GM19351 (cell line): ENCODE measurements at regions not wholly inside any gene's neighbourhood (a gene's known extent, or its start where the extent isn't known, plus 50 kb on each side); places are given as distances from the start of the nearest gene placed in this dataset.
"Not testable (repeated sequence)": the region's sequence is repeated elsewhere in the genome, so short reads cannot be mapped to it uniquely, and the experiment has no call there.

Source experiments
- ATAC-seq: cut with Tn5 transposase; IDR thresholded peaks from one replicate; pipeline ENCODE4 v1.9.1; 2021; ENCODE audit warnings: mild to moderate bottlenecking, moderate library complexity; ENCODE audit not compliant: unreplicated experiment

DNA sequence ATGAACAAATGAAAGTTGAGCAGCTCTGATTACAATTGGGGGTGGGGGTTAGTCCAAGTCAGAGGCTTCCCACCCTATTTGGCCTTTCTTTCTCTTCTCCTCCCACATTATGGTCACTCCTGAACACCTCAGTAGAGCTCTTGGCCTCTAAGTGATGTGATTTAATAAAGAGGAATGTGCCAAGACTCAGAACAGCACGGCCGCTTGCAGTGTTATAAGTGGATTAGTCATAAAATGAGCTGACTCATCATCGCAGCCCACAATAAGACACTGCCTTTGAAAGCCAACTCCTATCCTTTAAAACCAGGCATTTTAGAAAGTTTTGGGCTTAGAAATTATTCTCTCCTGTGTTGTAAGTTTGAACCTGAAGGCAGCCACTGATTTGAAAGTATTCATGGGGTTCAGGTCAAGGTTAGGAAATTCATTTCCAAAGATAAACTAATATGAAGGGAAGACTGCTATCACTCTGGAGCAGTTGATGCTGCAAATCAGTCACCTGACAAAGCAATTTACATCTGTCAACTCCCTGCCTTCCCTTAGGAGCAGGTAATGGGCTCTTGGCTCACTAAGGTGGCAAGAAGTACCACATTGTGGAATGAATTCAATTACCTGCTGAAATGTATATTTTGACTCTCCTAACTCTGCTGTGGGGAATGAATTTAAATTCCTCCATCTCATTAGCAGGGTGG, 283.6 kb upstream of the NMUR2 start:
- no peak for ATAC-seq

DNA sequence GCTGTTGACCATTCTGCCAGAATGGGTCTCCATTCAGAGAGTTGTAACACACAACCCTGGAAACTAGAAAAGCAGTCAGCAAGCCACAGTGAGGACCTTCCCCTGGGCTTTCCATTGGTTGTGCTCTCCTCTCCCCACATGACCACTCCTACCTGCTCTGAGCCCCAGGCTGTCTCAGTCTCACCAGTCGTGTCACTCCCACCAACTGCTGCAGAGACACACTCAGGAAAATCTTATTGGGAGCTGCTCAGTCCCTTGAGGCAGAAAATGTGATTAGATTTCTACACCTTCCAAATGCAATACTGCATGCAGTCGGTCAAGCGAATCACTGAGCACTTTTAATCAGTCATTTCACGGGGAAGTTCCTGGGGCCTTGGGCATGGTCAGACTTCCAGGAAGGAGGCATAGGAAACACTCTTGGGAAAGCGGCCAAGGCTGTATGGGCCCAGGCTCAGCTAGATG, 284.2 kb upstream of the NMUR2 start:
- no peak for ATAC-seq

DNA sequence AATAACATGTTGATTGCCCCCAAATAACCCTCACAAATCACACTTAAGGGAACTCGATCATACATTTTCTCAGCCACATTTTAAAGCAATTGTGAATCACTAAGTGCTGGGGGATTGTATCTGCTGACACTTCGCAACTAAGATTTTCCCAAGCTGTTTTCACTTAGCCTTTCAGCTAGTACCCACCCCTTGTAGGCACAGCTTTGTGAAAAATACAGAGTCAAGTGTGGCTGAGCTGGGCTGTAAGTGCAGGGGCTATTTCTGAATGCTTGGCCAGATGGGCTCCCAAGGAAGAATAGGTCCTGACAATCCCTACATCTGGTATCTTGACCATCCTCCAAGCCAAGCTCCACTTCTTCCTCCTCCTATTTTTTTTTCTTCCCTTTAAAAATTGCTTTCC, 289.2 kb upstream of the NMUR2 start:
- ATAC-seq, result no peak

DNA sequence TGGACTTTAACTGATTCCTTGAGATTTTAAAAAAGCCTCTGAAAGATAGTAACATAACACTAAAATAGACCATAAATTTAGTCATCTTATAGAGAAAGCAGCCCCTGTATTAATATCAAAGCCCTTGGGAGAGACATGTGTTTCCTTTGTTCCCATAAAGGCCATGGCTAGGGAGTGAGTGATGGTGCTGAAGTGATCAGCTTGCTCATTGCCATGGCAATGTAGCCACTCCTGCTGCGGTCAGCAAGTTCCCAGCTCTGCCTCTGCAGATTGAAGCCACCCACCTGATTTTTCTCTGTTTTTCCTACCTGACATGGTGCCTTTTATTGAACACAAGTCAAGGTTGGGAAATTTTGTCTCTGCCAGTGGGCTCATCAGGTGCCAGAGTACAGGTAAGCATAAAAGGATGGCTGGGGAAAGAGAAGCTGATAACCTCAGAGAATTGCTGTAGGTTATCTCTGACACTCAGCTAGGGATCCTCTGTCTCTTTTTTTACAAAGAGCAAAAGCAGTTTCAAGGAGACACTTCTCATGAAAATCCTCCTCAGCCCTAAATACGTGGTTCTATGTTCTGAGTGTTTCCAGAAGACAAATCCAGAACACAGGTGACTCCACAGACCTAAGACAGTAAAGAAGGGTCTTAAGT, 296.3 kb upstream of the NMUR2 start:
- ATAC-seq, result no peak

DNA sequence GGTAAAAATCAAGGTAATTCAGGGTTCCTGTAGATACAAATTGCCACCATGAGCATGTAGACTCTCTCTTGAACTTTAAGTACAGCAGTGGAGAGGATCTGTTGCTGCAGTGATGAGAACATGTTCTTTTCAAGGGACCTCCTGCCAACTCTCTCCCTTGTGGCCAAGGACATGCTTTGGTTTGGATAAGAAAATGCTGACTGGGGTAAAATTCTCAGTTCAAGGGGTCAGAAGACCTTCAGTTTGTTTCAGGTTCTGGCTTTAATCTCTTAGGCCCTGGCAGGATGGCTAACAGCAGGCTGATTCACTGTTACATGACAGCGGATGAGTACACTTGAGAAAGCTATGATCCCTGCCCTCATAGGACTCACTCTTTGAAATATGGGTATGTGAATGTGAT, 299.2 kb upstream of the NMUR2 start:
- no peak for ATAC-seq

DNA sequence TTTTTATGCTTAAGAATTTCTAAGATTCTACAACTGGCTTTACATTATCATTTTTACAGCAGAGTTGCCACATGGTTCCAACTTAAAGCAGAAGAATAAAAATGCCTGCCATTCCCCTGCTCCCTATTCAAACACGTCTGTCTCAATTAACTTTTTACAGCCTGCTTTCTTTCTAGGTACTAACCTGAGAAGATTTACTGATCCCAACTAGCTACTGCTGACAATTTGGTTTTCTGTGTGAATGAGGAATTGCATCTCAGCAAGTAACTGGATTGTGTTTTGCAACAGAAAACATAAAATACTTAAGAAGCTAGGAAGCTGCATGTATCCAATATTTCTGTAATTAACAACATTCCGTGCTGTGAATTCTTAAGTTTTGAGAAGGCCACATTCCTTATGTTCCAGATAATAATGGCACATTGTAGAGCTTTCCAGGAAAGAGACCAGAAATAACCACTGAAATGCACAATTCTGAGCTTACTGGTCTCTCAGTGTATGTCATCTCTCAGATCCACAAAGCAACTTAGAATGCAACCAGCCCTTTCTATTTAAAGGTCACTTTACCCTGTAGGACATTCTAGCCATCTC, 306.8 kb upstream of the NMUR2 start:
- no peak for ATAC-seq

DNA sequence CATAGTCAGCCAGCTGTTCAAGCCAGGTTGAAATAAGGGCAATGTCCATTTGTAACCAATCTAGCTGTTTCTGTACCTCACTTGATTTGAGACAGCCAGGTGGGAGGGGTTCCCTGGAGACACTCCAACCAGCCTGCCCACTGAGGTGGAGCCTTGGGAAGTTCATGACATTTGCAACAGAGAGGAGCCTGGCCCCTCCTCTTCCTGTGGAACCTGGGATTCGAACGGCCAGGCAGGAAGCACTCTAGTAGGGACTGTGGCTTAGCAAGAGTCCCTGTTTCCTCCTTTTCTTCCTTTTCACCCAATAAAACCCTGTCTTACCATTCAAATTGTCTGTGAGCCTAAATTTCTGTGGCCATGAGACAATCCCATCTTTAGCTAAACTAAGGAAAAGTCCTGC, 312.3 kb upstream of the NMUR2 start:
- no peak for ATAC-seq

DNA sequence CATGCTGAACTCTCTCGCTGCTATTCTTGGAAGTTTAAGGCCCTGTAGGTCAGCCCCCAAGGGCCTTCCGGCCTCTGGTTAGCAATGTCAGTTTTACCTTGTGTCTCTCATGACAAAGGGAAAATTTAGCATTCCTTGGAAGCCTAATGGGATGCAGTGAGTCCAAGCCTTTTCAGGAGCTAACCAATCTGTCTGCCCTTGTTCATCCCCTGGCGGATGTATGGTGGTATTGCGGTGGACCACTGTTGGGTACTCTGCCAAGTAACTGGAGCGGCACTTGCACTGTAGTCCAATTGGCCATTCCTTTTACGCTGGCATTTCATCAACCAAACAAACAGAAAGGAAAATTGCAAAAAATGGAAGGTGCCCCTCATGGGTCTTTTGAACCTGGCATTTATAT, 318.4 kb upstream of the NMUR2 start:
- no peak for ATAC-seq

DNA sequence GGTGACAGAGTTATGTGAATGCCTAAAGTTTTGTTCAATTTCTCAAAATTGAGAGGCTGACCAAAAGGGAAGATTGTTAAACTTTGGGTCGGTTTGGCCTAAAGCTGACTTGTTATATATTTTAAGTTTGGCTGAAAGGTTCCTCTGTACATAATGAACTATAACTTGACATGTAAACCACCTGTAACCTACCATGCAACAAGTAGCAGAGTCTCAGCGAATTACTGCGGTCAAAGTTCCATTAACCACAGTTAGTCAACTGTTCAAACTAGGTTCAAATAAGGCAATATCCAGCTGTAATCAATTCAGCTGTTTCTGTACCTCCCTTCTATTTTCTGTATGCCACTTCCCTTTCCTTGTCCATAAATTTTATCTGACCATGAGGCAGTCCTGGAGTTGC, 325.1 kb upstream of the NMUR2 start:
- no peak for ATAC-seq

DNA sequence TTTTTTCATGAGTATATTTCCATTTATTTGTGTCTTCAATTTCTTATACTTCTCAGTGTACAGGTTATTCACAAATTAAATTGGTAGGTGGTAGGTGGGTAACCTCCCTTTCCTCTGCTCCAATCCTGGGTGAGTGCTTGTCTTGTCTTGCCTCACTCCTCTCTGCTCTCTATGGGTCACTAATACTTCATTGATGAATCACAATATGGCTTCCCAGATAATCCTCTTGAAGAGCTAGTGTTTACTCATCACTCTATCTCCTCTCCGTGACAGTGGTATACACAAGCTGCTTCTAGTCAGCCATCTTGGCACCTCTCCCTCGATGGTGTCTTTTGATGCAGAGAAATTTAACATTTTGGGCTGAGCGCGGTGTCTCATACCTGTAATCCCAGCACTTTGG, 331.8 kb upstream of the NMUR2 start:
- ATAC-seq, result no peak

DNA sequence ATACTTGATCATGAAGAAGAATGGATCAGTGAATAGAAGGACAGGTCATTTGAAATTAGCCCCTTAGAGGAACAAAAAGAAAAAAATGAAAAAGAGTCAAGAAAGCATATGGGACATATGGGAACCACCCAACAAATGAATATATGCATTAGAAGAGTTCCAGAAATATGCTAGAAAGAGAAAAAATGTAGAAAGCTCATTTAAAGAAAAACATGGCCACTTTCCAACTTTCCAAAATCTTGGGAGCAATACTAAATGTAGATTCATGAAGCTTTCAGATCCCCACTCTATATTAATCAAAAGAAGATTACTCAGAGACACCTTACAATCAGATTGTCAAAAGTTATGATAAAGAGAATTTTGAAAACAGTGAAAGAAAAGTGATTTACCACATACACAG, 334.8 kb upstream of the NMUR2 start:
- ATAC-seq, result no peak

DNA sequence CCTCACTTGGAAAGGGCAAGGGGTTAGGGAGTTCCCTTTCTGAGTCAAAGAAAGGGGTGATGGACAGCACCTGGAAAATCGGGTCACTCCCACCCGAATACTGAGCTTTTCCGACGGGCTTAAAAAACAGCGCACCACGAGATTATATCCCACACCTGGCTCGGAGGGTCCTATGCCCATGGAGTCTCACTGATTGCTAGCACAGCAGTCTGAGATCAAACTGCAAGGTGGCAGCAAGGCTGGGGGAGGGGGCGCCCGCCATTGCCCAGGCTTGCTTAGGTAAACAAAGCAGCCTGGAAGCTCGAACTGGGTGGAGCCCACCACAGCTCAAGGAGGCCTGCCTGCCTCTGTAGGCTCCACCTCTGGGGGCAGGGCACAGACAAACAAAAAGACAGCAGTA, 336.0 kb upstream of the NMUR2 start:
- not testable (repeated sequence) for ATAC-seq

DNA sequence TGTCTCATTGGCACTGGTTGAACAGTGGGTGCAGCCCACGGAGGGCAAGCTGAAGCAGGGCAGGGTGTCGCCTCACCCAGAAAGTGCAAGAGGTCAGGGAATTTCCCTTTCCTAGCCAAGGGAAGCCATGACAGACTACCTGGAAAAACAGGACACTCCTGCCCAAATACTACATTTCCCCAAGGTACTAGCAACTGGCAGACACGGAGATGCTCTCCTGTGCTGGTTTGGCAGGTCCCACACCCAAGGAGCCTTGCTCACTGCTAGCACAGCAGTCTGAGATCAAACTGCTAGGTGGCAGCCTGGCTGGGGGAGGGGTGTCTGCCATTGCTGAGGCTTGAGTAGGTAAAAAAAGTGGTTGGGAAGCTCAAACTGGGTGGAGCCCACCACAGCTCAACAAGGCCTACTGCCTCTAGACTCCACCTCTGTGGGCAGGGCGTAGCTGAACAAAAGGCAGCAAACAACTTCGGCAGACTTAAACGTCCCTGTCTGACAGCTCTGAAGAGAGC, 382.7 kb upstream of the NMUR2 start:
- not testable (repeated sequence) for ATAC-seq

DNA sequence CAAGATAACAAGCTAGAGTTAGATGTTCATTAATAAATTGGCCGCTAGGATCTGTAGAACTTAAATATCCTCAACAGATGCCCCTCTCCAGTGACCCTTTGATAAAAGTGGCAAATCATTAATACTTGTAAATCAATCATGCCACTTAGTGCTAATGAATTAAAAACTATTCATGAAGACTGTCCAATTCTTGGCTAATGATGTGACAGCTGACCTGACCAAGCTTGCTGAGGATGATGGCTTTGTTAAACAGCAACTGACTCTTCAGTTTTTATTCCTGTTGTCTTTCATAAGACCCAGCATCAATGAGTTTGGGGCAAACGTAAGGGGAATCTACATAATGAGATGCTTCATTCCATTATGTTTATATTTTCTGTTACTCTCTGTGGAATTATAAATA, 396.8 kb upstream of the NMUR2 start:
- no peak for ATAC-seq

DNA sequence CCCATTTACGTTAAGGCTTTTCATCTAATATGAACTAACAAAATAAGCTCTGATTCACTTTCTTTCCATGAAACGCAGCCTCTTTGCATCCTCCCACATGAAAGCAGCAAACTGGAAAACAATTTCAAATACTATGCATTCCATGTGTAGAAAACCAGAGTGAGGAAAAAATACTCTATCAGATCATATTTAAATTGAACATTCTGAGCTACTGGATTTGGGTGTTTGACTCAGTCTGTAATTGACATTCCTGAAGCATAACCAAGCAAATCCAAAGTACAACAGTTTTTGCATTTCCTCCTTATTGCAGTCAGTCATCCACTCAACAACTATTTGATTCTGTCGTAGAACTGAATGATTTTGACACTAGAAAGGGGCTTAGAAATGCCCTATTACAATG, 399.1 kb upstream of the NMUR2 start:
- ATAC-seq, result no peak

DNA sequence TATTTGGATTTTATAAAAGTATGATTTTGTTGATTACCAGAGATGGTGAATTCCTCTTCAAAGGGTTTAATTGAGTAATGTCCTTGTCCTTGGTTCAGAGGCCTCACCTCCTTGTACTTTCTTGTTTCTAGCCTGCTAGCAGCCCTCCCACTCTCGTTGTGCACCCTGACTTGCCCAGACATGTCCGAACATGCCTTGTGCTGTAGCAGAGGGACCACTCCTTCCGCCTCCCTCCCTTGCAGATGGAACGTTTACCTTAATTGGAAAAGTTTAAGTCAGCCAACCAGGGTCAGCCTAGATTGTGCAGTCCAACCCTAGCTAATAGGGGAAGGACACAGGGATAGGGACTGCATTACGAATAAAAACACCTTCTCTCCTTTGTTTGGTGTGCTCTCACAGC, 406.9 kb upstream of the NMUR2 start:
- no peak for ATAC-seq

DNA sequence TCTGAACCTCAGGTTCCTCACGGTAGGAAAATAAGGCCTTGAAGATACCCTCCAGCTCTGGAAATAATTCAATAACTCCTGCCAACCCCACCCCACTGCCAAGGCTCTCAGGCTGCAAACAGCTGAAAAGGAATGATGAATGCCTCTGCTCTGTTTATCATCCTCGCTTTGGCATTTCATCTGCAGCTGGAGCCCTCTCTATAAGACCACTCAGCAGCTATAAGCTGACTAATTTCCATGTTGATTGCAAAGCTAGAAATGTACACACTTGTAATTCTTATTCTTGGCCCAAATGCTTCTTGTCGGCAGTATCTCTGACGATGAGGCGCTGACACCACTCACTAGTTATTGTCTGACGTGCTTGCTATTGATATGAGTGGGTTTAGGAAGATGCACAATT, 408.4 kb upstream of the NMUR2 start:
- no peak for ATAC-seq

DNA sequence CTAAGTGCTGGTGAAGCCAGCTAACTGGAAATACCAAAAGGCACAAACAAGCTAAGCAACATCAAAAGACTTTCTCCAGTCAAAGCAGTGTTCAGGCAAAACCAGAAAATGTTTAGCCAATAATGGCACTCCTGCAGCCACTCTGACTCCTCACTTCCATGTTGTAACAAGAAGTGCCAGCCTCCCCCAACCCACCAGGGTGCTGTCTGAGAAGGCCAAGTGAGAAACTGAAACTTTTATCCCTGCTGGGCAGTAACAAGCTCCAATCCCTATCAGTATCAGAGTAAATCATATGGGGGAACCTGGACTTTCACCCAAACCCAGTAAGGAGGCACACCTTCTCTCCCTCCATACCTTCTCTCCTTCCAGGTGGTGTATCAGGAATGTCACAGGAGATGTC, 414.8 kb upstream of the NMUR2 start:
- ATAC-seq, result no peak

DNA sequence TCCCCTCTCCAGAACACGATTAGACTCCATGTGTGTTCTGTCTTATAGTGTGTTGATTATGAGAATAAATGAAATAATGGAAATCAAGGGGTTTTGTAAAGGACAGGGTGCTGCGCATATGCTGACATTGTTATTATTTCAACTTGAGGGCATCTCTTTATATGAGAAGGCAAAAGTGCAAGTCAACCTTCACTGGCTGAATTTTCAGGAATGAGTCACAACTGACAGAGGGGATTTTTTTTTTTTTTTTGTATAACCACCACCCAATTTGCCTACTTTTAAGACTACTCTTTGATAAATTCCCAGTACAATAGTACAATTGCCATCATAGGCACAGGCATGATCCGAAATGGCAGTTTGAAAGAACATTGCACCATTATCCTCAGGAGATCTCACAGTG, 419.2 kb upstream of the NMUR2 start:
- no peak for ATAC-seq

DNA sequence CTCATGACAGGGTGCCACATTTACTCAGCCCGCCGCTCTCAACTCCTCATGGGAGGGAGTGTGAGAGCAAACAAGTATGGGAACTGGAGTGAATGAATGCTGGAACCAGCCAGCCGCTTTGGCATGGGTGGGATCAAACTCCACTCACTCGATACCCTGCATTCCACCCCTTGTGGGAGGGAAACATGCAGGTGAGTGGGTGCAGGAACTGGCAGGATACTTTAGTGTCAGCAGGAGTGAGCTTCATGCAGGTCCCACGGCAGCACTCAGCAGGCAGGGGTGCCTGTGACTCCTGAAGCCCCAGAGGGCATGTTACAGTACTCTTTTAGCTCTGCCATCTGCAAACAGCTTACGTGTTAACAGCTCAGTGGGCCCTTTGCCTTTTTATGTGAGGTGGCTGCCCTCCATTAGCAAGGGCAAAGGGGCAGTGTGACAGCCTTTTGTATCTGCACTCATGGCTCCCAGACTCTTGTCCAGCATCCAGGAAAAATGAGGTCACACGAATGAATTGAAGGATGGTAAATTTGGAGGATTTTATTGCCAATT, 433.2 kb upstream of the NMUR2 start:
- ATAC-seq, result no peak

DNA sequence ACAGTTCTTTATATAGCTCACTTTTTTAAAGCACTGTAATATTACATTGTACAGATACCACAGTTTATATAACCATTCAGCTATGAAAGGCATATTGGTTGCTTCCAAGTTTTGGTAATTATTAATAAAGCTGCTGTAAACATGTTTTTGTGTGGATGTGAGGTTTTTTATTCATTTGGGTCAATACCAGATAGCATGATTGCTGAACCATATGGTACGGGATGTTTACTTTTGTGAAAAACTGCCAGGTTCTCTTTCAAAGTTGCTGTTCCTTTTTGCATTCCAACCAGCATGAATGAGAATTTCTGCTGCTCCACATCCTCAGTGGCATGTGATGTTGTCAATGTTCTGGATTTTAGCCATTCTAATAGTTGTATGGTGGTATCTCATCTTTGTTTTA, 439.6 kb upstream of the NMUR2 start:
- no peak for ATAC-seq

DNA sequence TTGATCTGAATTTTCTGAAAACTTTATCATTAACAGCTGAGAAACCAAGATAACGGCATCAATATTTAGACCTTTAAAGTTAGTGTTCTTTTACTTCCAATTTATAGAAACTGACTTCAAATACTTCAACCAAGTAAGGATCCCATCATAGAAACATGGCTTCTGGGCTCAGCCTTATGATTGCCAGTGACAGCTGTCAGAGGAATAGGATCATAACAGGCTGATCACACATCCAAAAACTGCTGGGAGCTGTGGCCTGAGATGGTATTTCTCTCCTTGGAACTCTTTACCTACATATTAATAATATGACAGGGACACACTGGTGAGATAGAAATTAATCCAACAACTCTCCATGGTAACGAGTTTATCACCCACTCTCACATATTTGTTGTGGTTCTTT, 448.3 kb upstream of the NMUR2 start:
- no peak for ATAC-seq
